ENCODE measurements at regions not wholly inside any gene's neighbourhood (a gene's known extent, or its start where the extent isn't known, plus 50 kb on each side); places are given as distances from the start of the nearest gene placed in this dataset.

- TF ChIP-seq CTCF (optimal IDR thresholded peaks at IDR 0.05 in 1 of 3, IDR thresholded peaks at IDR 0.05 in 1 of 3, conservative IDR thresholded peaks at IDR 0.05 in 1 of 3; ENCODE audit: extremely low read depth in 1 of 3, insufficient read depth in 2 of 3, low read length in 3 of 3), result no peak
- no peak for TF ChIP-seq EZH2 (IDR thresholded peaks at IDR 0.05; ENCODE audit: low read length)
Measured at GRCh38 chr16:55120826-55121225, 190.2 kb downstream of the IRX5 start.
